Caco-2 (cell line): ENCODE measurements at regions not wholly inside any gene's neighbourhood (a gene's known extent, or its start where the extent isn't known, plus 50 kb on each side); places are given as distances from the start of the nearest gene placed in this dataset.
A peak's percentile ranks its signal among the peaks of the same experiment; 100 is the strongest.

Experiments
- BruUV-seq: library from RNA; stranded (reverse); fragments of 400-500 nt; replicated peaks from 2 replicates; lab custom pipeline; 2021; lab: Mats Ljungman, UMichigan
- CTCF ChIA-PET: fragments of 300-600 bp; sonication (Branson Sonifier 250); formaldehyde crosslinking; loops from one replicate; lab custom pipeline; 2022; ENCODE audit warnings: antibody characterized with exemption; lab: Charles Lee
- POLR2A ChIA-PET: fragments of 300-600 bp; sonication (Branson Sonifier 250); formaldehyde crosslinking; loops from one replicate; lab custom pipeline; 2022; ENCODE audit warnings: antibody characterized with exemption; lab: Charles Lee
- DNase-seq, 2 experiments: peaks; one replicate each; pipeline versions ENCODE4 v3.0.0 to v3.0.0-alpha.2; 2020 to 2022
- H3K27me3 ChIP-seq: replicated peaks from 2 replicates; pipeline ENCODE4 v1.6.0; 2011; ENCODE audit warnings: low read length; ENCODE audit not compliant: control insufficient read depth, insufficient read depth
- H3K36me3 ChIP-seq: 2 replicates; pipeline ENCODE4 v1.5.1; 2011; ENCODE audit warnings: low read length; ENCODE audit not compliant: control insufficient read depth, insufficient read depth
- H3K4me1 ChIP-seq: fragments of 250-450 bp; sonication (Bioruptor Pico); 2 replicates; pipeline ENCODE4 v1.5.1; 2020; ENCODE audit warnings: mild to moderate bottlenecking
- H3K4me3 ChIP-seq: 2 replicates; pipeline ENCODE4 v1.5.1; 2011; ENCODE audit warnings: low read depth, mild to moderate bottlenecking, control low read depth, low read length
- H3K9me3 ChIP-seq: fragments of 250-450 bp; sonication (Bioruptor Pico); 2 replicates; pipeline ENCODE4 v1.5.1; 2020; ENCODE audit warnings: mild to moderate bottlenecking, moderate library complexity
- H3K27ac Mint-ChIP-seq: one replicate; pipeline ENCODE4 v1.8.0; 2022; ENCODE audit warnings: mixed read lengths; ENCODE audit not compliant: unreplicated experiment
- H3K27me3 Mint-ChIP-seq: one replicate; pipeline ENCODE4 v1.8.0; 2022; ENCODE audit warnings: mixed read lengths; ENCODE audit not compliant: insufficient read depth, unreplicated experiment
- H3K36me3 Mint-ChIP-seq: one replicate; pipeline ENCODE4 v1.8.0; 2022; ENCODE audit warnings: mild to moderate bottlenecking, mixed read lengths; ENCODE audit not compliant: insufficient read depth, unreplicated experiment
- H3K4me1 Mint-ChIP-seq: one replicate; pipeline ENCODE4 v1.8.0; 2022; ENCODE audit warnings: low read depth, mixed read lengths; ENCODE audit not compliant: unreplicated experiment
- H3K4me3 Mint-ChIP-seq: one replicate; pipeline ENCODE4 v1.8.0; 2022; ENCODE audit warnings: mild to moderate bottlenecking, moderate library complexity, mixed read lengths; ENCODE audit not compliant: unreplicated experiment
- H3K9me3 Mint-ChIP-seq: one replicate; pipeline ENCODE4 v1.8.0; 2022; ENCODE audit warnings: mixed read lengths; ENCODE audit not compliant: unreplicated experiment
- intact Hi-C: fragments of 100-400 bp; cut with micrococcal nuclease; formaldehyde crosslinking; loops from one replicate; pipeline ENCODE4 v1.10.0; 2022; ENCODE audit not compliant: unreplicated experiment
- TF ChIP-seq, protein P1 (sequence below), 2 experiments: fragments of 200-600 bp in 1 of 2; IDR thresholded peaks; 1 replicate in 1 of 2; 2 replicates in 1 of 2; pipeline versions ENCODE4 v1.5.1 to v1.8.0; 2011 to 2022; ENCODE audit warnings: antibody characterized with exemption in 1 of 2, control low read depth in 1 of 2, inconsistent platforms in 1 of 2, low read depth in 1 of 2, low read length in 1 of 2, mild to moderate bottlenecking in 1 of 2, moderate library complexity in 1 of 2; ENCODE audit not compliant: insufficient read depth in 1 of 2, severe bottlenecking in 1 of 2, unreplicated experiment in 1 of 2

DNA sequence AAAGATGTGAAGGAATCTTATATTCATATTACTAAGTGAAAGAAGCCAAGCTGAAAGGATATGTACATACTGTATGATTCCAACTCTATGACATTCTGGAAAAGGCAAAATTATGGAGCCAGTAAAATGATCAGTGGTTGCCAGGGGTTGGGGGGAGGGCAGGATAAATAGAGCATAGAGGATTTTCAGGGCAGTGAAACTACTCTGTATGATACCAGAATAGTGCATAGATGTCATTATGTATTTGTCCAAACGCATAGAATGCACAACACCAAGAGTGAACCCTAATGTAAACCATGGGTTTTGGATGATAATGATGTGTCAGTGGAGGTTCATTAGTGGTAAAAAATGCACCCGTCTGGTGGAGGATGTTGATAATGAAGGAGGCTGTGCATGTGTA, 71.0 kb upstream of the ZNF423 start:
- peaks cover 17% of the 10 kb centered on the region for H3K27me3 Mint-ChIP-seq

DNA sequence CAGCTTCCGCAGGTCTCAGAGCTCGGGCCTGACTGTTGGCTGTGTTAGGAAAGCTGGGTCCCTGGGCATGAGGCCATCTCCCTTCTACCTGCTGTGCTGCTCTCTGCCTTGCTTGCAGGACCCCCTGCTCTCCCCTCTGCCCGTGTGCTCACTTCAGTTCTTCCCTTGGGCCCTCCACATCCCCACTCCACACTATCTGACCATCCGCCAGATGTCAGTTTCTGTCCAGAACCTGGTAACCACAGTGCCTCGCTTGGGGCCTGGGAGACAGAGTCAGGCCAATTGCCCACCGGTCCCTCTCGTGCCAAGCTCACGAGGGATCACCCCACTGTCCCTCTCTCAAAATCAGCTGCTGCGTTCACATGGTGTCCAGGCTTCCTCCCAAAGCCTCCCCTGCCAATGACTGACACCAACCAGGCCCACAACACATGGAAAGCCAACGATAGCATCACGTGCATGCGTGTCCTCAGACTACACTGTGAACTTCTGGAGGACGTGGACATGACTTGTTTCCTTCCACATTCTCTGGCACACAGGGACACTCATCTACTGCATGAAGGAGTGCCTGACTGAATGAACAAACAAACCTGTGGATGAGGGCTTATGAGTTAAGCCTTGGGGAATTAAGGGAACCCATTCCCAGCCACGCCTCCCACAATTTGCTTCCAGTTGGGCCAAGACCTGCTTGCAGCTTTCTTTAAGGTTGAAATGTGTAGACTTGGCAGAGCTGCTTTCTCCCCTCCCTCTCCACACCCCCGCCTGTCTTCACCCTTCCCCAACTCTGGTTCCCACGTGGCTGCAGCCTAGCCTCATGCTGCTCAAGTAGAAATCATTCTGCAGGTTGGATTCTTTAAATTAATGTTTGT, 72.5 kb upstream of the ZNF423 start:
- peak in 1 of 2 experiments; percentile 19 for DNase-seq
- intact Hi-C loops, result no loop called here
- CTCF ChIA-PET, result no interaction called here
- Histone ChIP-seq H3K4me1 (no peaks in the 10 kb centered on the region), H3K36me3 (no peaks in the 10 kb centered on the region), H3K9me3 (no peaks in the 10 kb centered on the region), H3K4me3 (no peak overlapping the region), H3K27me3 (no peaks in the 10 kb centered on the region)
- BruUV-seq, result no TSS peak
- H3K4me3 Mint-ChIP-seq, result no peak overlapping the region
- POLR2A ChIA-PET, result no interaction called here
- TF ChIP-seq, protein P1, sequence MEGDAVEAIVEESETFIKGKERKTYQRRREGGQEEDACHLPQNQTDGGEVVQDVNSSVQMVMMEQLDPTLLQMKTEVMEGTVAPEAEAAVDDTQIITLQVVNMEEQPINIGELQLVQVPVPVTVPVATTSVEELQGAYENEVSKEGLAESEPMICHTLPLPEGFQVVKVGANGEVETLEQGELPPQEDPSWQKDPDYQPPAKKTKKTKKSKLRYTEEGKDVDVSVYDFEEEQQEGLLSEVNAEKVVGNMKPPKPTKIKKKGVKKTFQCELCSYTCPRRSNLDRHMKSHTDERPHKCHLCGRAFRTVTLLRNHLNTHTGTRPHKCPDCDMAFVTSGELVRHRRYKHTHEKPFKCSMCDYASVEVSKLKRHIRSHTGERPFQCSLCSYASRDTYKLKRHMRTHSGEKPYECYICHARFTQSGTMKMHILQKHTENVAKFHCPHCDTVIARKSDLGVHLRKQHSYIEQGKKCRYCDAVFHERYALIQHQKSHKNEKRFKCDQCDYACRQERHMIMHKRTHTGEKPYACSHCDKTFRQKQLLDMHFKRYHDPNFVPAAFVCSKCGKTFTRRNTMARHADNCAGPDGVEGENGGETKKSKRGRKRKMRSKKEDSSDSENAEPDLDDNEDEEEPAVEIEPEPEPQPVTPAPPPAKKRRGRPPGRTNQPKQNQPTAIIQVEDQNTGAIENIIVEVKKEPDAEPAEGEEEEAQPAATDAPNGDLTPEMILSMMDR (IDR thresholded peaks at IDR 0.05; ENCODE audit: insufficient read depth in 1 of 2, low read depth in 1 of 2, low read length in 1 of 2, severe bottlenecking in 1 of 2, unreplicated experiment in 1 of 2), result no peak
- no peaks in the 10 kb centered on the region for H3K4me1 Mint-ChIP-seq
- peaks cover 20% of the 10 kb centered on the region for H3K27me3 Mint-ChIP-seq
- H3K9me3 Mint-ChIP-seq, result no peaks in the 10 kb centered on the region
- no peaks in the 10 kb centered on the region for H3K36me3 Mint-ChIP-seq
- no peak overlapping the region for H3K27ac Mint-ChIP-seq

More for the DNA sequence above, 71.0 kb upstream of the ZNF423 start:
- Mint-ChIP-seq H3K36me3 (no peaks in the 10 kb centered on the region), H3K4me3 (no peak overlapping the region), H3K9me3 (no peaks in the 10 kb centered on the region), H3K4me1 (no peaks in the 10 kb centered on the region), H3K27ac (no peak overlapping the region)
- ChIA-PET CTCF (no interaction called here), POLR2A (no interaction called here)
- H3K4me3 ChIP-seq, result no peak overlapping the region
- H3K27me3 ChIP-seq, result no peaks in the 10 kb centered on the region
- intact Hi-C loops, result loop anchor here (1.0 kb wide), 1 partner anchor 44 kb away; no protein-coding TSS in a partner anchor
- no peak for DNase-seq
- H3K36me3 ChIP-seq, result no peaks in the 10 kb centered on the region
- TF ChIP-seq, protein P1 (IDR thresholded peaks at IDR 0.05; ENCODE audit: insufficient read depth in 1 of 2, low read depth in 1 of 2, low read length in 1 of 2, severe bottlenecking in 1 of 2, unreplicated experiment in 1 of 2), result no peak
- no peaks in the 10 kb centered on the region for H3K9me3 ChIP-seq
- no TSS peak for BruUV-seq
- no peaks in the 10 kb centered on the region for H3K4me1 ChIP-seq

DNA sequence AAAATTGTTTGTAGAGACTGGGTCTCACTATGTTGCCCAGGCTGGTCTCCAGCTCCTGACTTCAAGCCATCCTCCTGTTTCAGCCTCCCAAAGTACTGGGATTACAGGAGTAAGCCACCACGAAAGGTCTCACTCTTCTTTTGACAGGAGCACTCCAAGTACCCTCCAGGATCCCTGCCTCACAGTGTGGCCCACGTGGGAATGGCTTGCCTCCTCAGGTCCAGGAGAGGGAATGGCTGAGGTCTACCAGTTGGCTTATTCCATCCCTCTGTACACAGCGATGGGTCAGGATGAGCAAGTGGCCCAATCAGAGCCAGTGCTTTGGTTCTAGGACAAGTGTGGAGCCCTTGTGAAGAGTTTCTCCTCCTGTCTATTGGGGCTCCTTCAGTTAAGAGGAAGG, 73.7 kb upstream of the ZNF423 start:
- Mint-ChIP-seq H3K4me3 (no peak overlapping the region), H3K27ac (no peak overlapping the region), H3K4me1 (no peaks in the 10 kb centered on the region), H3K36me3 (no peaks in the 10 kb centered on the region), H3K9me3 (no peaks in the 10 kb centered on the region), H3K27me3 (peaks cover 26% of the 10 kb centered on the region)
- H3K36me3 ChIP-seq, result no peaks in the 10 kb centered on the region
- TF ChIP-seq, protein P1 (IDR thresholded peaks at IDR 0.05; ENCODE audit: insufficient read depth in 1 of 2, low read depth in 1 of 2, low read length in 1 of 2, severe bottlenecking in 1 of 2, unreplicated experiment in 1 of 2), result no peak
- no TSS peak for BruUV-seq
- peak in 1 of 2 experiments; percentile 9 for DNase-seq
- POLR2A ChIA-PET, result no interaction called here
- intact Hi-C loops, result no loop called here
- no peaks in the 10 kb centered on the region for H3K4me1 ChIP-seq
- CTCF ChIA-PET, result interaction anchor here (0.5 to 1.4 kb wide), 2 partner anchors 8 to 52 kb away, joined by 3 read pairs; no protein-coding TSS in a partner anchor
- H3K27me3 ChIP-seq, result no peaks in the 10 kb centered on the region
- no peak overlapping the region for H3K4me3 ChIP-seq
- no peaks in the 10 kb centered on the region for H3K9me3 ChIP-seq
